HepG2 (cell line): ENCODE measurements at regions not wholly inside any gene's neighbourhood (a gene's known extent, or its start where the extent isn't known, plus 50 kb on each side); places are given as distances from the start of the nearest gene placed in this dataset.

Experiments used
- ATAC-seq: fragments of 200-7000 bp; cut with Tn5 transposase; 3 replicates; pipeline ENCODE4 v1.9.1; 2020; ENCODE audit warnings: mild to moderate bottlenecking, moderate library complexity
- BruUV-seq: library from RNA; stranded (reverse); fragments of 400-500 nt; replicated peaks from 2 replicates; lab custom pipeline; 2021; lab: Mats Ljungman, UMichigan
- CTCF ChIA-PET: fragments of 300-600 bp; formaldehyde crosslinking; extraction: SDS; loops from one replicate; lab custom pipeline; 2021; ENCODE audit warnings: low total read pairs, inconsistent platforms, low intra/inter-chr PET ratio; lab: Yijun Ruan, JAX
- POLR2A ChIA-PET: fragments of 350-600 bp; sonication (Branson Sonifier 250); formaldehyde crosslinking; loops from one replicate; lab custom pipeline; 2020; ENCODE audit warnings: antibody characterized with exemption, inconsistent platforms; lab: Yijun Ruan, JAX
- DNase-seq: peaks from one replicate; pipeline ENCODE4 v3.0.0-alpha.2; 2015; ENCODE audit warnings: low spot score
- FAIRE-seq: peaks from 3 replicates; lab custom pipeline; 2011; peaks lifted over from hg19 to GRCh38; lab: Jason Lieb, UNC
- H2AFZ ChIP-seq: one replicate; pipeline ENCODE4 v1.6.1; 2011; ENCODE audit warnings: low read length, inconsistent platforms
- H3K27ac ChIP-seq: fragments of 300-600 bp; 3 replicates; pipeline ENCODE4 v1.8.0; 2011; ENCODE audit warnings: mixed run types, mild to moderate bottlenecking, mixed read lengths, low read length, inconsistent platforms; ENCODE audit not compliant: insufficient read depth; ENCODE audit errors: extremely low read length
- H3K27me3 ChIP-seq, 2 experiments: fragments of 200-600 bp in 1 of 2; 2 replicates in 1 of 2; 3 replicates in 1 of 2; pipeline versions ENCODE4 v1.6.0 to v1.8.0; 2011; ENCODE audit warnings: low read length in 2 of 2, mild to moderate bottlenecking in 2 of 2, moderate library complexity in 2 of 2, inconsistent platforms in 1 of 2; ENCODE audit not compliant: insufficient read depth in 2 of 2, control insufficient read depth in 1 of 2
- H3K36me3 ChIP-seq, 2 experiments: fragments of 200-600 bp in 1 of 2; replicated peaks in 1 of 2; 2 replicates in 1 of 2; 3 replicates in 1 of 2; pipeline versions ENCODE4 v1.5.1 to v1.8.0; 2011; ENCODE audit warnings: low read length in 2 of 2, inconsistent platforms in 1 of 2; ENCODE audit not compliant: insufficient read depth in 2 of 2, control insufficient read depth in 1 of 2
- H3K4me1 ChIP-seq: 2 replicates; pipeline ENCODE4 v1.5.1; 2012; ENCODE audit warnings: low read length, inconsistent platforms; ENCODE audit not compliant: insufficient read depth
- H3K4me2 ChIP-seq: 2 replicates; pipeline ENCODE4 v1.6.0; 2011; ENCODE audit warnings: low read depth, low read length, inconsistent platforms
- H3K4me3 ChIP-seq, 3 experiments: fragments of 200-600 bp in 1 of 3; sonication (generic), shearing (Covaris generic) in 1 of 3; replicated peaks in 1 of 3; 2 replicates each; pipeline ENCODE4 v1.5.1; 2011 to 2016; ENCODE audit warnings: low read length in 3 of 3, inconsistent platforms in 2 of 3, low read depth in 2 of 3, mild to moderate bottlenecking in 2 of 3, control low read depth in 1 of 3, mixed read lengths in 1 of 3; ENCODE audit not compliant: insufficient read depth in 1 of 3
- H3K79me2 ChIP-seq: one replicate; pipeline ENCODE4 v1.6.1; 2011; ENCODE audit warnings: low read length, inconsistent platforms; ENCODE audit not compliant: insufficient read depth
- H3K9ac ChIP-seq: 2 replicates; pipeline ENCODE4 v1.6.0; 2011; ENCODE audit warnings: mild to moderate bottlenecking, low read depth, low read length, inconsistent platforms; ENCODE audit not compliant: insufficient read depth
- H3K9me3 ChIP-seq: 2 replicates; pipeline ENCODE4 v1.5.1; 2012; ENCODE audit warnings: mild to moderate bottlenecking, low read length
- H4K20me1 ChIP-seq: 2 replicates; pipeline ENCODE4 v1.6.0; 2011; ENCODE audit warnings: inconsistent platforms, mild to moderate bottlenecking, low read length, moderate library complexity; ENCODE audit not compliant: insufficient read depth
- CCDC6 ChIP-seq: sonication (generic); formaldehyde crosslinking; IDR thresholded peaks from 2 replicates; pipeline ENCODE4 v1.8.1; 2022; ENCODE audit warnings: mild to moderate bottlenecking, missing genetic modification reagents, moderate library complexity
- GATAD2A ChIP-seq: IDR thresholded peaks from 2 replicates; pipeline ENCODE4 v1.6.1; 2016
- HOXA5 ChIP-seq: sonication (generic); formaldehyde crosslinking; IDR thresholded peaks from 2 replicates; pipeline ENCODE4 v1.4.0; 2020; ENCODE audit warnings: missing genetic modification reagents
- ISX ChIP-seq: sonication (generic); formaldehyde crosslinking; conservative IDR thresholded peaks from 2 replicates; pipeline ENCODE4 v1.5.0; 2020; ENCODE audit warnings: missing genetic modification reagents
- MYC ChIP-seq: sonication (generic); formaldehyde crosslinking; IDR thresholded peaks from 2 replicates; pipeline ENCODE4 v1.9.0; 2021; ENCODE audit warnings: missing genetic modification reagents, borderline replicate concordance
- NAIF1 ChIP-seq: sonication (generic); formaldehyde crosslinking; IDR thresholded peaks from 2 replicates; pipeline ENCODE4 v1.5.0; 2020; ENCODE audit warnings: mild to moderate bottlenecking, missing genetic modification reagents, borderline replicate concordance
- PREB ChIP-seq: sonication (generic); formaldehyde crosslinking; IDR thresholded peaks from 2 replicates; pipeline ENCODE4 v1.4.0; 2020; ENCODE audit warnings: missing genetic modification reagents
- RARG ChIP-seq: sonication (generic); formaldehyde crosslinking; IDR thresholded peaks from 2 replicates; pipeline ENCODE4 v1.4.0; 2020; ENCODE audit warnings: low read depth, mild to moderate bottlenecking, missing genetic modification reagents
- SP2 ChIP-seq: sonication (generic); formaldehyde crosslinking; IDR thresholded peaks from 2 replicates; pipeline ENCODE4 v1.5.1; 2020; ENCODE audit warnings: mild to moderate bottlenecking, missing genetic modification reagents
- SPEN ChIP-seq: sonication (generic); formaldehyde crosslinking; IDR thresholded peaks from 2 replicates; pipeline ENCODE4 v1.5.1; 2020; ENCODE audit warnings: low read depth, mild to moderate bottlenecking, missing genetic modification reagents
- TBP ChIP-seq: sonication (generic); formaldehyde crosslinking; IDR thresholded peaks from 2 replicates; pipeline ENCODE4 v1.5.0; 2020; ENCODE audit warnings: missing genetic modification reagents
- WGBS: methylation state at CpG from one replicate; pipeline ENCODE4 v1.1.6; 2017; ENCODE audit warnings: low lambda C conversion rate; 5-methylcytosine and 5-hydroxymethylcytosine counted together
- in situ Hi-C: cut with HindIII; loops from 2 replicates; pipeline ENCODE4 v1.10.0; 2017; ENCODE audit warnings: low pct_unique_long_range_greater_than_20kb; ENCODE audit not compliant: extremely low pct_ligation_motif_present
- intact Hi-C: fragments of 100-400 bp; cut with micrococcal nuclease; formaldehyde crosslinking; loops from one replicate; pipeline ENCODE4 v1.10.0; 2022; ENCODE audit not compliant: unreplicated experiment
- TF ChIP-seq, protein P1 (sequence below): sonication (generic); formaldehyde crosslinking; IDR thresholded peaks from 2 replicates; pipeline ENCODE4 v1.5.0; 2020; ENCODE audit warnings: missing genetic modification reagents
- TF ChIP-seq, protein P2 (sequence below), 2 experiments: fragments of 450-650 bp in 1 of 2; sonication (generic) in 1 of 2; formaldehyde crosslinking in 1 of 2; IDR thresholded peaks; 2 replicates each; pipeline versions ENCODE4 v1.6.1 to v1.8.0; 2016 to 2022; ENCODE audit warnings: antibody characterized with exemption in 1 of 2, mild to moderate bottlenecking in 1 of 2, missing genetic modification reagents in 1 of 2

GRCh38 chr10:36450380-36450779, 675.0 kb upstream of the ANKRD30A start:
- no TSS peak for BruUV-seq
- H2AFZ ChIP-seq: no peak overlapping the region
- in situ Hi-C loops: no loop called here
- no peaks in the 10 kb centered on the region for H4K20me1 ChIP-seq
- H3K4me1 ChIP-seq: peaks cover 8% of the 10 kb centered on the region; the same call in 1 of the 2 replicates
- intact Hi-C loops: no loop called here
- H3K4me2 ChIP-seq: no peak overlapping the region
- H3K79me2 ChIP-seq: no peaks in the 10 kb centered on the region
- H3K9me3 ChIP-seq: no peaks in the 10 kb centered on the region
- FAIRE-seq (no peak), DNase-seq (no peak), ATAC-seq (no peak)
- TF ChIP-seq GATAD2A (CRISPR knock-in tag) (no peak), ISX (CRISPR knock-in tag) (no peak), SP2 (CRISPR knock-in tag) (no peak), MYC (CRISPR knock-in tag) (no peak), PREB (CRISPR knock-in tag) (no peak), SPEN (CRISPR knock-in tag) (no peak), CCDC6 (CRISPR knock-in tag) (no peak), NAIF1 (CRISPR knock-in tag) (no peak), RARG (CRISPR knock-in tag) (no peak), TBP (CRISPR knock-in tag) (no peak), HOXA5 (no peak)
- TF ChIP-seq, protein P1, sequence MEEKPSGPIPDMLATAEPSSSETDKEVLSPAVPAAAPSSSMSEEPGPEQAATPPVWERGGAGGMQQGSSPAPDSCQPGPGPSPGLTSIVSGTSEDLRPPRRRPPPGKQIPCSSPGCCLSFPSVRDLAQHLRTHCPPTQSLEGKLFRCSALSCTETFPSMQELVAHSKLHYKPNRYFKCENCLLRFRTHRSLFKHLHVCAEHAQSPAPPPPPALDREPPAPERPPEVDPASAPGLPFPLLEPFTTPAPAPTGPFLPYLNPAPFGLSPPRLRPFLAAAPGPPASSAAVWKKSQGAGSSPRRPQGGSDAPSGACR (CRISPR knock-in tag): no peak
- TF ChIP-seq, protein P2, sequence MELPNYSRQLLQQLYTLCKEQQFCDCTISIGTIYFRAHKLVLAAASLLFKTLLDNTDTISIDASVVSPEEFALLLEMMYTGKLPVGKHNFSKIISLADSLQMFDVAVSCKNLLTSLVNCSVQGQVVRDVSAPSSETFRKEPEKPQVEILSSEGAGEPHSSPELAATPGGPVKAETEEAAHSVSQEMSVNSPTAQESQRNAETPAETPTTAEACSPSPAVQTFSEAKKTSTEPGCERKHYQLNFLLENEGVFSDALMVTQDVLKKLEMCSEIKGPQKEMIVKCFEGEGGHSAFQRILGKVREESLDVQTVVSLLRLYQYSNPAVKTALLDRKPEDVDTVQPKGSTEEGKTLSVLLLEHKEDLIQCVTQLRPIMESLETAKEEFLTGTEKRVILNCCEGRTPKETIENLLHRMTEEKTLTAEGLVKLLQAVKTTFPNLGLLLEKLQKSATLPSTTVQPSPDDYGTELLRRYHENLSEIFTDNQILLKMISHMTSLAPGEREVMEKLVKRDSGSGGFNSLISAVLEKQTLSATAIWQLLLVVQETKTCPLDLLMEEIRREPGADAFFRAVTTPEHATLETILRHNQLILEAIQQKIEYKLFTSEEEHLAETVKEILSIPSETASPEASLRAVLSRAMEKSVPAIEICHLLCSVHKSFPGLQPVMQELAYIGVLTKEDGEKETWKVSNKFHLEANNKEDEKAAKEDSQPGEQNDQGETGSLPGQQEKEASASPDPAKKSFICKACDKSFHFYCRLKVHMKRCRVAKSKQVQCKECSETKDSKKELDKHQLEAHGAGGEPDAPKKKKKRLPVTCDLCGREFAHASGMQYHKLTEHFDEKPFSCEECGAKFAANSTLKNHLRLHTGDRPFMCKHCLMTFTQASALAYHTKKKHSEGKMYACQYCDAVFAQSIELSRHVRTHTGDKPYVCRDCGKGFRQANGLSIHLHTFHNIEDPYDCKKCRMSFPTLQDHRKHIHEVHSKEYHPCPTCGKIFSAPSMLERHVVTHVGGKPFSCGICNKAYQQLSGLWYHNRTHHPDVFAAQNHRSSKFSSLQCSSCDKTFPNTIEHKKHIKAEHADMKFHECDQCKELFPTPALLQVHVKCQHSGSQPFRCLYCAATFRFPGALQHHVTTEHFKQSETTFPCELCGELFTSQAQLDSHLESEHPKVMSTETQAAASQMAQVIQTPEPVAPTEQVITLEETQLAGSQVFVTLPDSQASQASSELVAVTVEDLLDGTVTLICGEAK (IDR thresholded peaks at IDR 0.05): no peak
- TF ChIP-seq, protein P2 (CRISPR knock-in tag; IDR thresholded peaks at IDR 0.05): no peak
- no peaks in the 10 kb centered on the region for H3K27me3 ChIP-seq
- no peak overlapping the region for H3K27ac ChIP-seq
- no peak overlapping the region for H3K4me3 ChIP-seq
- H3K36me3 ChIP-seq: no peaks in the 10 kb centered on the region
- CTCF ChIA-PET: no interaction called here
- no peak overlapping the region for H3K9ac ChIP-seq
- 41% methylated on average over 8 of the region's 8 CpGs for WGBS
- POLR2A ChIA-PET: no interaction called here
